Fibroblast of peridontal ligament (primary cell): ENCODE measurements at regions not wholly inside any gene's neighbourhood (a gene's known extent, or its start where the extent isn't known, plus 50 kb on each side); places are given as distances from the start of the nearest gene placed in this dataset.

Experiments used
- DNase-seq: peaks from one replicate; pipeline ENCODE4 v3.0.0-alpha.2; 2010; ENCODE audit errors: extremely low read depth

DNA sequence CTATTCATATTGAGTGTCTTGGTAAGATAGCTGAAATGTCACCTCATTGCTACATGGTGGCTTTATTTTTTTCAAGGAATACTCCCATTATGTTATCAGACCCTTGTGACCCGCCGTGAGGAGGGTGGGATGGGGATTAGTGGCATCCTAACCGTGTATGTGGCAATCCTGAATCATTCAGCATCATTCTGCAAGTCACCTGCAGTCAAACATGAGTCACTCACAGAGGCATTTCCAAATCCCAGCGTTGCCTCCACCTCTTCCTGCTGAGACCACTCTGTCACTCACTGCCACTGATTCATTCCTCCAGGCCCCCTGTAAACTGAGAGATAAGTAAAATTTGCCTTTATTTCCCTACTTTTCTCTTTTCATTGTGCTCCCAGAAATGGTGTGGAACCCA is 307.4 kb upstream of the KLHL29 start:
- no peak for DNase-seq

DNA sequence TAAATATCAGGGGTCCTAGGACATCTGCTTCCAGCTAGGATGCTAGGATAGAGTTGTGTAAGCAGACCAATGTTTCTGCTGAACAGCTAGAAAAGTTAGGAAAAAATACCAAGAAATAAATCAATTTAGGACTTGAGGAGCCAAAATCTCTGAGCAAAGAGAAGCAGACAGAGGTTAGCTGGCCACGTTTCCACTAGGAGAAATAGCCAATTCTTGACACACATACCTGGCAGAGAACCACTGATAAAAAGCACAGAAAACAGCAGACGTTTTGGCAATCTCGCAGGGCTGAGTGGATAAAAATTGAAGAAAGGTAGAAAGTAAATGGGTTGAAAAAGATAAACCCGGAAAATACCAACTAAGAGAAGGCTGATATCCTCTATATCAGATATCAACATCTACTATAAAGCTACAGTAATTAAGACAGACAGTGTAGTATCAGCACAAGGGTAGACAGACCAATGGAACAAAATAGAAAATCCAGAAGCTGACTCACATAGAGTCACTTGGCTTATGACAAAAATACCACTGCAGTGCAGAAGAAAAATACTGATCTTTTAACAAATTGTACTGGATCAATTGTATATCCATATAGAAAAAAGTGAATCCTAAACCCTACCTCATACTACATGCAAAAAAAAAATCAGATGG is 306.1 kb upstream of the KLHL29 start:
- DNase-seq: no peak

DNA sequence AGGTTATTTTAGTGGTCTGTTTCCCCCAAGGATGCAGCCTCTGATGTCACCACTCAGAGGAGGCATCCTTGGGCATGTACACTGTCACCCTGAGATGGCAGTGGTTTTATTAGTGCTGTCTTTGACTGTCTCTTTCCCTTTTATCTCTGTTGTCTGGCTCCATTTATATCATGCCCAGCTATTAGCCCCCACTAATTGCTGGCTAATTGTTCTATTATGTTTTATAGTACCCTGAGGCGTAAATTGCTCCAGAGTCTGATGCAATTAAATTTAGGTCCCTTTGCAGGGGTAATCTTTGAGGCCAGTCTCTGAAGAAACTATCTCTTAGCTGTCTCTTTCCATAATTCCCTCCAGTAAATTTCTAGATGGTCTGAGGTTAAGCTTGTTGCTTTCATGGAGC is 301.0 kb upstream of the KLHL29 start:
- DNase-seq: no peak

DNA sequence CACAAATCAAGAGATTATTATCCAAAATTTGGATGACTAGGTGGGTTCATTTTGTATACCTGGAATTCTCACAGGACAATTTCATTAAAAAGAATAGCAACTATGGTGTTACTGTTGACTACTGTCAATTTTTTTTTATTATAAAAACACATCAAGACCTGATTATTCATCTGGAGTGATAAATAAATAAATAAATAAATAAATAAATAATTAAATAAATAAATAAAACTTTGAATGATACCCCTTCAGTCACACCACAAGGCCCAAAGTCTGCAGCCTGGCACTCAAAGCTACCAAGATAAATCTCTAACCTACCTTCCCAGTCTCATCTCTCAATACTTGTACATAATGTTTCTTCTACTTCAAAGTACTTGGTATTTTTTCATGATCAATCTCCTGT is 294.0 kb upstream of the KLHL29 start:
- DNase-seq: no peak

DNA sequence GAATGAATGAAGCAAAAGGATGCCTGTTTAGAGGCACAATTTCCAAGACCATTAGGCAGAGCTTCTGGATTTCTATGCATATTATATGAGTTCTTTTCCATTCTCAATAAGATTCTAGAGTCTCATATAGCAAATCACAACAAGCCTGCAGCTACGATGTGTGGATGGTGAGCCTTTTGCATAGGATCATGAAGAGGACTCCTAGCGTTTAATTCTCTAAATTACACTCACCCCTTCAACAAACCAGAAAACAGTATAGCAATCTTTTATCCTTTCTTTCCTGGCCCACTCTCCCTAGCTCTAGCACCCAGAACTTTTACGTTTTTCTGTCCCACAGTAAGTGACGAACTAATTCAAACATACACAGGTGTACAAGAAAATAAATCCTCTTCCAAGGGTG is 293.1 kb upstream of the KLHL29 start:
- DNase-seq: no peak

DNA sequence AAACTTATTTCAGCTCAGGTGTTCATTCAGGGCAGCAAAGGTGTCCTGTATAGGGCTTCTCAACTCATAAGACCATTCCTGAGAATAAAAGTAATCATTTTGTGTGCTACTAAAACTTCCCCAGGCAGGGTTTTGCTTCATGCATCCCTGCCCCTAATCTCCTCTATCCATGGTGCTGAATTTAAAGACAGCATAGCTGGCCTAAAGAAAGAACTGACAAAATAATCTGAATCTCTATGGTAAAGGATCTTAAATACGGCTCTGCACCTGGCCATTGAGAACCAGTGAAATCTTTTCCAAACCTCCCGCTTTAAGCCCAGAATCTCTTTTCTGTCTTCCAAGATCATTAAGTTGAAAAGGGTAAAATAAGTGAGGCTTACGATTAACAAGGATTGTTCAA is 292.1 kb upstream of the KLHL29 start:
- DNase-seq: peak; percentile 2

DNA sequence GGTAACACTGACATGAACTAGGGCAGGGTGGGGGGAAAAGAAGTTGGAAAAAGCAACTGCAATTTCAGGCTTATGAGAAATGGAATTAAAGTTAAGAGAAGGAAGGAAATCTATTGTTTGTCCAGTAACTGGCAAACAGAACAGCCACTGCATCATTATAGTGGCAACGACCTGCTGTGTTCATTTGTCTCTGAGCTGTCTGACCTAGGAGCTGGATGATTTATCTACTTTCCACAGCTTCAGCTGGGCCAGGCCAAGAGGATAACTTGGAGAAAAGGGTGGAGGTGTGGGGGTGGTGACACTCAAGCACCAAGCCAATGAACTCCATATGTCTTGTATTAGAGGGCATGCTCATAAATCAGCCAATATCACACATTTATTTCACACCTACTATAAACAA is 291.5 kb upstream of the KLHL29 start:
- no peak for DNase-seq

DNA sequence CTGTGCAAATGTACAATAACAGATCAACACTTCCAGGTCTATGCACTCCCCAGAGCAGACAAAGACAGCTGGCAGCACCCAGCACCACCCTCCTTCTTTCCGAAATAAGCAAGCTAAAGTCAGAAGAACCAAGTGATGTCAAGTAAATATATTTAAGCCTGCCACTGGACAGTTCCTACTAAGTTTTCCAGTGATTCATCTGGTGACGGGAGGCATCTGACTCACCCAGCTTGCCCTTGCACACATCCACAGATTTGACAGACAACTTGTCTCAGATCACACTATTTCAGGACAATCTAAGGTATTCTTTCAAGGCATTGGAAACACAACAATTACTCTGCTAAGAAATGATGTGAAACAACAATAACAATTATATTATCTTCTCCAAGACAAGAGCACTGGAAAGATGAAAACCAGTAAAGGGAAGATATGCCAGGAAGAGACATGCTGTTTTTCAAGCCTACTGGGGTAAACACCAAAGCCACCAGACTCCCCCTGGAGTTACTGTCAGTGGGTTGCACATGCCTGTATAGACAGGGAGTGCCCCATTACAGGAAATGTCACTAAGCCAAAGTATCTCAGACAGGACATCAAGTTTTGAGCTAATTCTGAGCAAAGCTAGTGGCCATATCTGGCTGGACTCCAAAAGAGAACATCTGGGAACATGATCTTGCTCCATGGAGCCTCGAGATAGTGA is 287.9 kb upstream of the KLHL29 start:
- no peak for DNase-seq

DNA sequence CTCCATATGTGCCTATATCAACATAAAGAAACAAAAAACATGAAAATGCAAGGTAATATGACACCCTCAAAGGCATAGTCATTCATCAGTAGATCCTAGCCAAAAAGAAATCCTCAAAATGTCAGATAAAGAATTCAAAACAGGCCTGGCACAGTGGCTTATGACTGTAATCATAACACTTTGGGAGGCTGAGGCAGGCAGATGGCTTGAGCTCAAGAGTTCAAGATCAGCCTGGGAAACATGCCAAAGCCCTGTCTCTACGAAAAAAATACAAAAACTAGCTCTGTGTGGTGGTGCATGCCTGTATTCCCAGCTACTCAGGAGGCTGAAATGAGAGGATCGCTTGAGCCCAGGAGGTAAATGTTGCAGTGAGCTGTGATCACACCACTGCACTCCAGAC is 284.6 kb upstream of the KLHL29 start:
- no peak for DNase-seq

DNA sequence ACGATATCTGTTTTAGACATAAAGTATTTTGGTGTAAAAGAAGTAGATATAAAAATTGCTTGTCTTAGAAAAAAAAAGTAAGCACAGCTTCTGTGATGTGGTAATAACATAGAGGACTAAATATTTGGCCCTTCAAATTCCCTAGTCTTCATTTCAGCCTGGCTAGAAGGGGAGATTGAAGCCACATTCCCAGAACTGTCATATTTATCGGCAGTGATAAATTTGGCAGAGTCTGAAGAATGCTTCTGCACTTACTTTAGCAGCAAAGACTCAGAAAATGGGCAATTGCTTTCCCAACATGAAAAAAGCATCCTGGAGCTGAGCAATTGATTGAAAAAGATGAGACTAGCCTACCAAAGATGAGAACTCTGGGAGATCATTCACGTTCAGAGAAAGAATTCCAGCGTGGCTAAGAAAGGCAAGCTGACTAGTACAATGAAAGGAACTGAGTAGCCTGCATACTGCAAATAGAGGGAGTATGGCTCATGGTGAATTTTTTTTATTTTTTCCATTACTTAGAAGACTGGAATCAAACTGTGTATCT is 278.7 kb upstream of the KLHL29 start:
- no peak for DNase-seq

DNA sequence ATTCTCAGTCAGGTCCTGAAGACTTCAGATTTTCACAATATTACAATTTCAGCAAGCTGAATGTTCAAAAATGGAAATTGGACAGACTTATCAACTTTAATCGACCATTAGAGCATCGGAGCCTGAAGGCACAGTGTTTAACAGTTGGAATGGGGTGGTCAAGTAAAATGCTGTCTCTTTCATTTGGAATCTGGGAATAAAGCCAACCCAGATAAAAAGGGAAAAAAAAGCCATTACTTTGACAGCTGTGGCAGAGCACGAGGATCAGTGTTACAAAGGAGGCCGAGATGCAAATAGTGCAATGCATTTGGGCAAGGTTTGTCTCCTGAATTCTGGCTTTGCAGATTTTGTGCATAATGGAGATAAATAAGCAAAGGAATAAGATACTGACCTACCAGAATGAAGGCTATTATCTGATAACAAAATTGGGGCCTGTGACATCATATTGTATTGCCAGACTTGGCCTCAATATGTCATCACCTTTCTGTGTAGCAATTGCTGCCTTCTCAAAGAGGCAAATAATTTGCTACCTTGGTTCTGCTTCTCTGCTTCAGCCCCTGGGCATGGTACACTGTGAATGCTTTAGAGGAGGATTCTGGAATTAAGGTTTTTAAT is 277.5 kb upstream of the KLHL29 start:
- no peak for DNase-seq

DNA sequence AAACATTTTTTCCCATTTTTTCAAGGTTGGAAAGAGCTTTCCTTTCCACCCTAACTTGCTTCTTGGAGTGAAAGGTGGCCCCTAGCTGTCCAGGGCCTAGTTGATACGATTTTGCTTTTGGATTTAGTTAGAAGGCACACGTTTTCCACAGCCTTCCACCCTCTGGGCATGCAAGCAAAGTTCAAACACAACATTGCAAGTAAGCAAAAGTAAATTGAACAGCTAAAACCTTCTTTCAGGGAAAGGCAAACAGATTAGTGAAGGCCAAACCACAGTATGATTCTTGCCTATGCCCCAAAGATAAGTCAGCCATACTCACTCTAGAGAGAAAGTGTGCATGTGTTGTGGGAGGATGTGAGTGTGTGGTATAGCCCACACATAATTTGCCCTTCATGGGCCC is 273.7 kb upstream of the KLHL29 start:
- DNase-seq: no peak

DNA sequence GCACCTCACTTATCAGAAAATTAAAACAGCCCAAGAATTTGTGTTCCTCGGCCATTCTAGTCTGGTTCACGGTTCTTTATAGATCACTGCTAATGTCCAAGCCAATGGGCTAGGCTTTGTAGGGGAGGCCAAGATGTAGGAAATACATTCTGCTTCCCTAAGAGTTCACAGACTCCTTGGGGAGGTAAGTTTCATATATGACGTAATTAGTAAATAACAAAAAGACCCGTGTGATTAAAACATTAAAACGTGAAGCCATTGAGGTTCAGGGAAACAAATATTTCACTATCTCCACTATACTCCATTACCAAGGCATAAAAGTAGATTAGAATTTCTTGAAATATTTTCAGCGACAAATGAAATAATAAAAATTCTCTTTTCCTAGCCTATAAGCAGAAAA is 272.5 kb upstream of the KLHL29 start:
- no peak for DNase-seq

DNA sequence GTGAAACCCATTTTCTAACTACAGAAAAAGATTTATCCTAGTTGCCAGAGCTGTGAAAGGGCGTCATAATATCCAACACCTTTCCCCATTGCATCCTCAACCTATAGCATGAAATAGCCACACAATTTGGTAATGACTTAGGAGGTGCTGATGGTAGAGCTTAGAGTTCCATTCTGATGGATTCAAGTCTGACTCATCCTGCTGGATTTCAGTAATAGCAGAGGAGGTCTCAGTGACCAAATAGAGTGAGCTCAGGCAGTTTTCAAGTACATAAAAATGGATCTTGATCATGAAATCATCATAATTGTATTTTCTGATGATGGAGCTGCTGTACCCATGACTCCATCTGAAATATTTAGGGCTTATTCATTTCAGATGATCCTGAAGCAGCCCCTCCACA is 270.7 kb upstream of the KLHL29 start:
- DNase-seq: no peak

DNA sequence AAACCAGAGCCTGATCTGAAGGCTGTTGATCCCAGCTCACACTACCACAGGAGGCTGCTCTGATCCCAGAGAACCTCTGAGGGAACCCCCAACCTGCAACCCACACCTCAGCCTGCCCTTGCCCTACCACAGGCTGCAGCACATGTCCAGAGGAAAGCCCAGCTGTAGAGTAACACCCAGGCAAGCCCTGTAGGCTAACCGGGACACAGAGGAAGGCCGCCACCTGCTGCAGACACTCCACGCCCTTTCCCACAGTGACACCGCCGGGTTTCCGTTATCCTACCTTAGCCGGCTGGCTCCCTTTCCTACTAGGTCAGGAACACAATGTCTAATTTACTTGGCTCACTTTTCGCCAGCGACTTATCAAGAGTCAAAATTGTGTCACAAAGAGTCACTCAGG is 266.7 kb upstream of the KLHL29 start:
- no peak for DNase-seq

DNA sequence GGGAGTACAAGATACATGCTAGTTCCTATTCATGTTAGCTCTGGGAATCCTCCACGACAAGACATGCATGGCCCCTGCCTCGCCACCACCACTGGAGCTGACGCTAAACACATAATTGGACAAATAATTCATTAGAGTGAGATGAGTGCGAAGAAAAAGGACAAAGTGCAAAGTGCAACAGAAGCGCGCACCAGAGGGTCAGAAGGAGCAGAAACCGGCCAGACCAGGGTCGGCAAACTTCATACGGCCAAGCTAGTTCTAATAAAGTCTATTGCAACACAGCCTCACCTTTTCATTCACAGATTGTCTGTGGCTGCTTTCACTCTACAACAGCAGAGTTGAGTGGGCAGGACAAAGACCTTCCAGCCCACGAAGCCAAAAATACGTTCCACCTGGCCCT is 266.1 kb upstream of the KLHL29 start:
- DNase-seq: no peak

DNA sequence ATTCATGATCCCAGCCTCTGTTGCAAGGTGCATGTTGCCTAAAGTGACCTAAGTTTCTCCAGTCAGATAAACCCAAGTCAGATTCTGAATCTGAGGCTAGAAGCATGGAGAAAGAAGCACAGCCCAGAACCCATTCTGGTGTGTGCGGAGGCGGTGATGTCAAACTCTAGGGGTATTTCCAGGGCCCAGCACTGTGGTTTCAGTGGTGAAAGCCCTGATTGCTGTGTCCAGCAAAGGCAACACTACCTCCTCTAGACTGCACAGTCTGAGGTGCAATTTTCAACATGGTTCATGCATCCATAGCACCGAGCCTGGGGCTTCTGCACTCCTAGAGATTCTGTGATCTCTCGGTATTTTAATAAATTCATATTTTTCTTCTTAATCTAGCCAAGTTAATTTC is 264.8 kb upstream of the KLHL29 start:
- DNase-seq: no peak

DNA sequence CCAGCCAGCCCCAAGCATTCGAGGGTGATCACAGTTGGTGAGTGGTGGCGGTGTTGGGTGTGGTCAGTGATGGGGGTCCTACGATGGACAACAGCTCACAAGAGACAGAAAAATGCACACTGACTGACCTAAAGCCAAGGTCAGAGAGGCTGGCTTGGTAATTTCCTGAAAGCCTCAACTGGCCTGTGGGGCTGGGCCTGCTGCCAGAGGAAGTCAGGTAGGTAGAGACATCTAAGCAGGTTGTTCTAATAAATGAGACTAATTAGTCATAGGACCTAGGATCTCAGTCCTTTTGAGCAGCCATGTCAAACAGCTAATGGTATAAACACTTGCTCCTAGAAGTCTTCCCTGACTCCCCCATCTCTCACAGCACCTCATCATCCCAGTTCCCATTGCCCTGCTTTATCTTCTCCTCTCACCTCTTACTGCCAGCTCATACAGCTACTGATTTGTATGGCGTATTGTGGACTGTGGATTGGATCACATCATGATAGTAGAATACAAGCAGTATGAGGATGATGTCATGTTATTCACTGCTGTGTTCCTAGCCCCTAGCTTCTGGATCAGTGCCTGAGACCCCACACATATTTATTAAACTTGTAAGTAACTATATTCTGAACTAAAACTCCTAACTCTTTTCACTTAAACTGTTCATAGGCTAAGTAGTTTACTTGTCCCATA is 262.9 kb upstream of the KLHL29 start:
- no peak for DNase-seq

DNA sequence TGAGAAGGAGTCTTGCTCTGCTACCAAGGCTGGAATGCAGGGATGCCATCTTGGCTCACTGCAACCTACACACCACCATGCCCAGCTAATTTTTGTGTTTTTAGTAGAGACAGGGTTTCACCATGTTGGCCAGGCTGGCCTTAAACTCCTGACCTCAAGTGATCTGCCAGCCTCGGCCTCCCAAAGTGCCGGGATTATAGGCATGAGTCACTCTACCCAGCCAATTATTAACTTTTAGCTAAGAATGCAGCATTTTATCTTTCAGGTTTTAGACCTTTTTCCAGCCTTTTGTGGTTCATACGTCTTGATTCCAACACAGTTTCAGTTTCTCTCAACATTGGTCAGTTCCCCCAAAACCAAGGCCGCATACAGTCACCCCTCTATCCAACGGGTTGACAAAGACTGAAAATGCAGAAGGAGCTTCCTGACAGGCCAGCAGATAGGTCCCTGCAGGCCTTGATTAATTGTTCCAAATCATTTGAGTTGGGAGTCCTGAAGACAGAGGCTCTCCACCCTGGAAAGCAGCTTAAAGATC is 262.2 kb upstream of the KLHL29 start:
- no peak for DNase-seq

DNA sequence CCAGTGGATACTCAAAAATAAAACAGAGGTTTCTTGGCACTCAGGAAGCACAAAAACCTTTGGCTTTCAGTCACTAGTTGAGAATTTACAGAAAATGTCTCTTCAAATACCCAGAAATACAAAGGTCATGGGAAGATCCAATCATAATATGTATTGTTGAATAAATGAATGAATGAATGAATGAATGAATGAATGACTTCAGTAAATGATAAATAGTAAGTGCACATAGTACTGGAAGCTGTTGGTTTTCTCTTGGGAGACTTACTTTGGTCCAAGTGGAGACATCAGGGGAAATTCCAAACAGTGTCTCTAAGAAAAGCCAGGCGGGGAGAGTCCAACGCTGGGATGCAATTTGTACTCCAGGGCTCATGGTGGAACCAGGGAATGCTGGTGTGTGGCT is 261.3 kb upstream of the KLHL29 start:
- DNase-seq: no peak

DNA sequence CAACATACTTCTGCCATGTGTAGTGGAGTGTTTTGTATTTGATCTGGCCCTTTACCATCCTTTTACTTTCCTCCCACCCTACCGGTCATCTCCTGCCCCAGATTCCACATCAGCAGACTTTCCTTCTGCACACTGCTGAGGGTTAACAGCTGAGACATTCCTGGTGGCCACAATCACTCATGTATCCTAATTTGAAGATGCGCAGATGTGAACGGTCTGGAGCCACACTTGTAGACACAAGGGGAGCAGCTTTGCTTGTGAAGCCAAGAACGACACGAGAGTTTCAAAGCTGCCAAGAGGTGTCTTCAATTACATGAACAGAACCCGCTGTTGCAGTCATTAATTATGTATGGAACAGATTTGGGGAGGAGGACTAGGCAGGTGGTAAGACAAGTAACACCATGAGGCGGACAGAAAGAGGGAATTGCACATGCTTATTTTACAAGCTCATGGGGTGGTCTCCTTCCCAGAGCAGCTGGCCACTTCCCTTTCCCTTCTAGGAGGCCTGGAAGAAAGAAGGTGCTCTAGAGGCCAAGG is 260.7 kb upstream of the KLHL29 start:
- no peak for DNase-seq

DNA sequence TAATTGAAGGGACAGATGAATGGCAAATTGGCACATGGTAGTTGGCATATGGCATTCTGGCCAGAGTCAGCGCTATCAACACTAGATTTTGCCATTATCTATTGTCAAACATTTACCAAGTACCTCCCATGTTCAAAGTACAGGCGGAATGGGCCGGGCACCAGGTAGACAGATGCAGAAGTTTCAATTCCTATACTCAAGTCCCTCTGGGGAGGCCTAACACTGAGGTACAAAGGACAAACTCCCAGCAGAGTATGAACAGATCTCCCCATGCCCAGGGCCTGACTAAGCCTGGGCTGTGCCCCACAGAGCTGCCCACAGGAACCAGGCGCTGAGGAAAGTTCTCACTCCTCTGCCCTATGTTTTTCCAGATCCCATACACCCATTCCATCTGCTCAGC is 257.5 kb upstream of the KLHL29 start:
- no peak for DNase-seq
